BLaER1 (cell line): ENCODE measurements at regions not wholly inside any gene's neighbourhood (a gene's known extent, or its start where the extent isn't known, plus 50 kb on each side); places are given as distances from the start of the nearest gene placed in this dataset.
A peak's percentile ranks its signal among the peaks of the same experiment; 100 is the strongest.
"Not testable (repeated sequence)": the region's sequence is repeated elsewhere in the genome, so short reads cannot be mapped to it uniquely, and the experiment has no call there.

Experiments
- H3K27ac ChIP-seq: shearing (Covaris generic); formaldehyde crosslinking; 2 replicates; pipeline ENCODE4 v1.8.1; 2022
- H3K27me3 ChIP-seq: shearing (Covaris generic); formaldehyde crosslinking; 2 replicates; pipeline ENCODE4 v1.8.1; 2022
- H3K36me3 ChIP-seq: shearing (Covaris generic); formaldehyde crosslinking; 2 replicates; pipeline ENCODE4 v1.8.1; 2022
- H3K4me1 ChIP-seq: shearing (Covaris generic); formaldehyde crosslinking; 2 replicates; pipeline ENCODE4 v1.8.1; 2022
- H3K4me2 ChIP-seq: shearing (Covaris generic); formaldehyde crosslinking; 2 replicates; pipeline ENCODE4 v1.8.1; 2022
- H3K4me3 ChIP-seq: shearing (Covaris generic); formaldehyde crosslinking; 2 replicates; pipeline ENCODE4 v1.8.1; 2022
- H3K9ac ChIP-seq: shearing (Covaris generic); formaldehyde crosslinking; 2 replicates; pipeline ENCODE4 v1.8.1; 2022
- H3K9me3 ChIP-seq: shearing (Covaris generic); formaldehyde crosslinking; 2 replicates; pipeline ENCODE4 v1.8.1; 2022
- H4K20me1 ChIP-seq: shearing (Covaris generic); formaldehyde crosslinking; 2 replicates; pipeline ENCODE4 v1.8.1; 2022
- Cebpa-rat ChIP-seq: shearing (Covaris generic); IDR thresholded peaks from 2 replicates; pipeline ENCODE4 v1.8.1; 2022

DNA sequence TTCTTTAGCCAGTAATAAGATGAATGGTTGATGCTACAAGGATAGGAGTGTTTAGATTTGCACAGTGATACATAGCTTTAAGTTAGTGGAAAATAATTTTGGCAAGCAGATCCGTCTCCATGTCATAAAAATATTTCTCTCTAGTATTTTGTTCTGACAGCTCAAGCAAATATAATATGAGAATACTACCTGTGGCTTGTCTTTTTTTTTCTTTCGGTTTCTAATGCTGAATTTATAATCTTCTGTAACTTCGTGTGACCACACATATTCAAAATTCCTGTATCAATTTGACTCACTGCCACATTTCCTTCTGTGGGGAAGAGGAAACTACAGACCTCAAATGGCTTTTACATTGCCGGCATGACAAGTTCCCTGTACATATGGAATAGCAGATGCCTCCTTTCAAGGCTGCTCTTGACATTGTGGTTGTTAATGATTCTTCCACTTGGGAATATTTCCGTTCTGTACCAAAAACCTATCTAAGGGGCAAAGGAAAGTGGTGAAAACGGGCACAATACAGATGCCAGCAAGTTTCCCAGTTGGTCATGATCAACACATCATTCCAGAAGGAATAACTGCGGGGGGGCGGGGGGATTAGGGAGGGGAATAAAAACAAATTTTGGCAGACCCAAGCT is 103.6 kb upstream of the CCDC91 start:
- no peaks in the 10 kb centered on the region for H4K20me1 ChIP-seq
- no peak overlapping the region for H3K27ac ChIP-seq
- H3K9me3 ChIP-seq, result no peaks in the 10 kb centered on the region
- H3K4me2 ChIP-seq, result no peak overlapping the region
- no peaks in the 10 kb centered on the region for H3K36me3 ChIP-seq
- H3K27me3 ChIP-seq, result no peaks in the 10 kb centered on the region
- H3K4me1 ChIP-seq, result peaks cover 29% of the 10 kb centered on the region
- no peak overlapping the region for H3K4me3 ChIP-seq
- H3K9ac ChIP-seq, result no peak overlapping the region
- TF ChIP-seq Cebpa-rat, result no peak

DNA sequence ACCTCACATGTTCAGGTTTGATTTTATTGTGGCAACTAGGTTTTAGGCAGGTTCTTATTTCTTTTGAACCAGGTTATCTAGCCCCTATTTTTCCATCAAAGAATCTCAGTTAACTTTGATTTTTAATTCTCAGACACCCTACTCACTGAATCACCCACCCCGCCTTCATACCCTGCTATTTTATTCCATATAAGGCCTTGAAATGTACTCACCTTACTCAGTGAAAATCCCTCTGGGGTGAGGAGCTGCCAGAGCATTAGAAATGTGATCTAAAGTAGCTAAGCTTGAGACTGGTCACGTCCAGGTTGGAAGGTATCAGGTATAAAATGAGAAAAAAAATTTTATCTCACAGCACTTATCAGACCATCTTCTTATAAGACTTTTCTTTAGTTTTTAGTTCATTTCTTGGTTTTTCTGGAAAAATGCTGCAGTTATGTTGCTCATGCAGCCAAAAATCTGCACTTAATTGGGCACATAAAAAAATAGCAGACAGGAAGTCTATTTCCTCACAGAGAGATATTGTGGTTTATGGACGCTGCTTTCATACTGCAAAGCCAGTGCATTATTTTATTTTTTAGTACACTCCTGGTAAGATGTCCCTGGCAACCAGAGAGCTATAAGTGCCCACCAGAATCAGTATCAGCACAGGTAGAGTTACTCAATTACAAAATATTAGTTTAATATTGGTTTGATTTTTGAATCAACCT is 101.5 kb upstream of the CCDC91 start:
- Histone ChIP-seq H3K4me1 (peaks cover 29% of the 10 kb centered on the region), H3K27ac (no peak overlapping the region), H3K27me3 (no peaks in the 10 kb centered on the region), H3K4me3 (no peak overlapping the region; the same call in 1 of the 2 replicates), H3K36me3 (no peaks in the 10 kb centered on the region), H4K20me1 (no peaks in the 10 kb centered on the region), H3K9ac (no peak overlapping the region; the same call in 1 of the 2 replicates), H3K9me3 (no peaks in the 10 kb centered on the region), H3K4me2 (peak overlapping the region; percentile 67)
- no peak for TF ChIP-seq Cebpa-rat

DNA sequence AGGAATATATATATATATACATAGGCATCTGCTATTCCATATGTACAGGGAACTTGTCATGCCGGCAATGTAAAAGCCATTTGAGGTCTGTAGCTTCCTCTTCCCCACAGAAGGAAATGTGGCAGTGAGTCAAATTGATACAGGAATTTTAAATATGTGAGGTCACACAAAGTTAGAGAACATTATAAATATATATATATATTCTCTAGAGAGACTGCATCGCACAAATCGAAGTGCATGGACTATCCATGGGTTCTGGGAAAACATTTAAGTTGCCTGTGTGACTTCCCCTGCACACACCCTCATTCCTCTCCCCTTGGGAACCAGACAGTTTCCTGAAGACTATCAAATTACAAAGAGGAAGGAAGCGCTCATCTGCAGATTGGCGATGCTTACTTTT is 100.9 kb upstream of the CCDC91 start:
- no peaks in the 10 kb centered on the region for H4K20me1 ChIP-seq
- no peak overlapping the region for H3K9ac ChIP-seq
- H3K4me3 ChIP-seq, result no peak overlapping the region
- peaks cover 29% of the 10 kb centered on the region for H3K4me1 ChIP-seq
- H3K27me3 ChIP-seq, result no peaks in the 10 kb centered on the region
- TF ChIP-seq Cebpa-rat, result no peak
- no peaks in the 10 kb centered on the region for H3K9me3 ChIP-seq
- H3K36me3 ChIP-seq, result no peaks in the 10 kb centered on the region
- 0 out of 2 replicates have a peak overlapping the region, but pooled peaks have one; percentile 1 for H3K27ac ChIP-seq
- H3K4me2 ChIP-seq, result peak overlapping the region; percentile 67

DNA sequence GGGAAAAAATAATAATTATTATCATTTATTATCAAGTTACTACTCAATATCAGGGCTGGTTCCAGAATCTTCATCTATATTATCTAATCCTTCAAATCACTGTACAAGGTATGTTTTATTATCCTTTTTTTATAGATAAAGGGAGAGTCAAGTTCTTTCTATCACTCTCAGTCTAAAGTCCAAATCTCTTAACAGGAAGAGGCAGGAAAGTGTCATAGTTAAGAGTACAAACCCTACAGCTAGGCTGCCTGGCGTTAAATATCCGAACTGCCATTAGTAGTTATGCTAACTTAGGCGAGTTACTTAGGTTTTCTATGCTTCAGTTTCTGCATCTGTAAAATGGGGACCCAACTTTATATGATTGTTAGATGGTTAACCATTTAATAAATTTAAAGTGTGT is 99.4 kb upstream of the CCDC91 start:
- Histone ChIP-seq H3K4me2 (no peak overlapping the region), H3K9ac (no peak overlapping the region), H3K9me3 (no peaks in the 10 kb centered on the region), H3K27me3 (no peaks in the 10 kb centered on the region), H3K4me1 (peaks cover 29% of the 10 kb centered on the region), H3K4me3 (no peak overlapping the region), H3K27ac (no peak overlapping the region), H3K36me3 (no peaks in the 10 kb centered on the region), H4K20me1 (no peaks in the 10 kb centered on the region)
- TF ChIP-seq Cebpa-rat, result no peak

DNA sequence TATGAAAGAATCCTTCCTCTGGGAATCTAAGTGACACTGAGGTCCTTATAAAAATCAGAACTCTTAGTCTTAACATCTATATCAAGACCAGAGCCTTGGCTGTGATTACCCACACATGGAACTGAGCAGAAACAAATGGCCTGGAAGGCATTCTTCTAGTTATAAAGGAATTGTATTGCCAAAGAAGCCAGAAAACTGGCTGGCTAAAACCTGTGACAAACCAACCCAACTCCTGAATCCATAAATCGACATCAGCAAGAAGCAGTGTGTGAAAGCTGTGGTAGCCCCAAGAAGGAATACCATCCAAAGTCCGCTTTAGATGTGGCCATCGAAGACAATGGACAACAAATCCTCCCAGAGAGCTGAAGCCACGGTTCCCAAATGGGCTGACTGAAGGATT is 97.9 kb upstream of the CCDC91 start:
- Histone ChIP-seq H3K9me3 (no peaks in the 10 kb centered on the region), H4K20me1 (no peaks in the 10 kb centered on the region), H3K27me3 (no peaks in the 10 kb centered on the region), H3K27ac (no peak overlapping the region), H3K4me2 (no peak overlapping the region), H3K4me3 (no peak overlapping the region), H3K4me1 (peaks cover 29% of the 10 kb centered on the region), H3K9ac (no peak overlapping the region), H3K36me3 (no peaks in the 10 kb centered on the region)
- TF ChIP-seq Cebpa-rat, result no peak

DNA sequence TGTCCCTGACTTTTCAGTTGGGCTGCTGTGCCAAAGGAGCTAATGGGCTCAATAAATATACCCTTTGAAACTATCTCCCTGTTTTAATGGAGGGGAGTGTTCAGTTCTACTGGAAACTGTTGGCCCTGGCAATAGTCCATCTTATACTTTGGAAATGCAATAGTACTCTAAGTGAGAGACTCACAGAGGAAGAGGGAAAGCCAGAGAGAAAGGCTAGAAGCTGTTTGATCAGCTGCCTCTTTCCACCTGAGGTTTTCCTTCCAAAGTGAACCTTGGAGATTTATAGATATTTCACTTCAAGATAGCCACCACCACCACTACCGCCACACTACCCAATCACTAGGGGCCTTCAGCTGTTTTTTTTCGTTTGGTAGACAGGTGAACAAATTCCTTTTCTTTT is 93.6 kb upstream of the CCDC91 start:
- Histone ChIP-seq H3K4me3 (no peak overlapping the region), H3K9ac (no peak overlapping the region), H3K4me1 (no peaks in the 10 kb centered on the region), H3K27me3 (no peaks in the 10 kb centered on the region), H3K9me3 (no peaks in the 10 kb centered on the region), H3K4me2 (no peak overlapping the region), H4K20me1 (no peaks in the 10 kb centered on the region), H3K36me3 (no peaks in the 10 kb centered on the region), H3K27ac (no peak overlapping the region)
- no peak for TF ChIP-seq Cebpa-rat

DNA sequence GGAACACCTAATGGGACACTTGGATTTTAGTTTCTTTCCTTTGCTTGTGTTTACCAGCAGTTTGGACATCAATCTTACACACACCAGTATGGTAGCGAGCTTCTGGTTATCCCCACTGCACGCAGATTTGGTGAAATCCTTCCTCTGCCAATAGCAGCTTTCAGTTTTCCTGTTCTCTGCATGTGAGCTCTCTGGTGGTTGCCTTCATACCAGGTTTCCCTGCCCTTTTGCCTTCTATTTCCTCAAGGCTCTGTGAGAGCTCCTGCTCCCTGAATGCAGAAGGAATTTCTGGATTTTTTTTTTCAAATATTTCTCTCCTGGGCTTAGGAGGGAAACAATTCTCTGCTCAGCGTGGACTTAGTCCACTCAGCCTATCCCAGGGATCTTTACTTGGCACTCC is 93.0 kb upstream of the CCDC91 start:
- Histone ChIP-seq H3K4me1 (no peaks in the 10 kb centered on the region), H3K9ac (no peak overlapping the region), H3K4me2 (no peak overlapping the region), H3K27ac (no peak overlapping the region), H3K4me3 (no peak overlapping the region), H4K20me1 (no peaks in the 10 kb centered on the region), H3K9me3 (no peaks in the 10 kb centered on the region), H3K36me3 (no peaks in the 10 kb centered on the region), H3K27me3 (no peaks in the 10 kb centered on the region)
- TF ChIP-seq Cebpa-rat, result no peak

DNA sequence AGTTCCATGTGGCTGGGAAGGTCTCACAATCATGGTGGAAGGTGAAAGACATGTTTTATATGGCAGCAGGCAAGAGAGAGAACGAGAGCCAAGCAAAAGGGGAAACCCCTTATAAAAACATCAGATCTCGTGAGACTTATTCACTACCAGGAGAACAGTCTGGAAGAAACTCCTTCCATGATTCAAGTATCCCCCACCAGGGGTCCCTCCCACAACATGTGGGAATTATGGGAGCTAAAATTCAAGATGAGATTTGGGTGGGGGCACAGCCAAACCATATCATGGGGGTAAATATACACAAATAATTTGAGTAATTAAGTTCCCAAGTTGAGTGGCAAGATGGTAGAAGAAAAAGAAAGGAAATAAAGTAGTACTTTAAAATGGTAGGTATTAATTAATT is 91.0 kb upstream of the CCDC91 start:
- H3K36me3 ChIP-seq, H3K9me3 ChIP-seq, H3K4me2 ChIP-seq, H3K4me1 ChIP-seq, H3K4me3 ChIP-seq, H3K27ac ChIP-seq, H3K9ac ChIP-seq, H3K27me3 ChIP-seq, H4K20me1 ChIP-seq: not testable (repeated sequence)

DNA sequence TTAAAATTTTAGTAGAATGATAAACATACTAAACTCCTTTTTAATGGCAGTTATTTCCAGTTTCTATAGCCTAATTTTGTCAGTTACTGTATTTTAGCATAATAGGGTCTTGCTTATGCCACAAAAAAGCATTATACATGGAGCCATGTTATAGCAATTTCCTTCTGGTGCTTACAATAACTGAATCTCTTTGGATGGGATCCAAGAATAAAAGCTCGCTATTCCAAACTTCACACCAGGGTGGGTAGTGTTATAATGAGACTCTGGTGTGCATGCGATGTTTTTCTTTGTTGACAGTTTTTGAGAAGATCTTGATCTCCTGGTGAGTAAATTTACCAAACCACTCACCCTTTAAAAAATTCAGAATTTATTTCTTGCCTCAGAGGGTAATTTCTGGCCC is 90.4 kb upstream of the CCDC91 start:
- Histone ChIP-seq H3K4me2 (no peak overlapping the region), H3K9me3 (no peaks in the 10 kb centered on the region), H3K36me3 (no peaks in the 10 kb centered on the region), H3K4me3 (no peak overlapping the region), H4K20me1 (no peaks in the 10 kb centered on the region), H3K4me1 (no peaks in the 10 kb centered on the region), H3K27ac (no peak overlapping the region), H3K27me3 (no peaks in the 10 kb centered on the region), H3K9ac (no peak overlapping the region)
- TF ChIP-seq Cebpa-rat, result no peak

DNA sequence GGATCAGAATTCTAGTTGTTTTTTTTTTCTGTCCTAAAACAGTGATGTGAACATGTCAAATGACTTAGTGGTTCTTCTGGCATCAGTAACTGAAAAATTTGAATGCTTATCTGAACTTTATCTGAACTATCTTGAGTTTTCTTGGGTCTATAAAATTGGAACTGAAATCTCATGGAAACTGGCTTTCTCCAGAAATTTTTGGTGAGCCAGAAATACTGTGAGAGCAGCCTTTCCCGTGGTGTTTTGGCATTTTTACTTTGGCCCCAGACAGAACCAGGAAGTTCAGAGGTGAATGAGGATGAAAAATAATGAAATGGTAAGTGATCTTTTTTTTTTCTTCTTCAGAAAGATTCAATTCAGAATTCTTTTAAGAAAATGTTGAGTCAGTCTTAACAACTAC is 89.5 kb upstream of the CCDC91 start:
- no peak overlapping the region for H3K4me3 ChIP-seq
- H3K9me3 ChIP-seq, result no peaks in the 10 kb centered on the region
- H4K20me1 ChIP-seq, result no peaks in the 10 kb centered on the region
- H3K27ac ChIP-seq, result no peak overlapping the region
- no peak overlapping the region for H3K4me2 ChIP-seq
- no peaks in the 10 kb centered on the region for H3K27me3 ChIP-seq
- H3K9ac ChIP-seq, result no peak overlapping the region
- no peaks in the 10 kb centered on the region for H3K36me3 ChIP-seq
- TF ChIP-seq Cebpa-rat, result no peak
- H3K4me1 ChIP-seq, result no peaks in the 10 kb centered on the region

DNA sequence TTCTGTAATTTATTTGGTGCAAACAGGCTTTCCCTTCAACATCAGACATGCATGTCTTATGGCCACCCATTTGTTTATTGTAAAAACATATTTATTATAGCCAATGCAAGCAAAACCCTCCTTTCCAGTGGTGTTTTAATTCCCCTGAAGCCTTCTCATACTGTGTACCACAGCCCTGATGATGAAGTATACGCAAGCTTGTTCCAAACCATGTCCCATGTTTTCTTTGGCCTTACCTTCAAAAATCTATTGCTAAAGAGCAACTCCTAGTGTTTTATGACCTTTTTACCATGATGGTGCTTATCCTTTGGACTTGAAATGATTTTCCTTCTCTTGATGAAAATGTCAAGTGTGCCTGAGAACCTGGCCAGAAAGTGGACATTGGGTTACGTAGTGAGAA is 85.9 kb upstream of the CCDC91 start:
- no peaks in the 10 kb centered on the region for H3K36me3 ChIP-seq
- H3K27ac ChIP-seq, result no peak overlapping the region
- H4K20me1 ChIP-seq, result no peaks in the 10 kb centered on the region
- H3K4me1 ChIP-seq, result peaks cover 20% of the 10 kb centered on the region
- TF ChIP-seq Cebpa-rat, result no peak
- no peak overlapping the region for H3K4me3 ChIP-seq
- H3K9ac ChIP-seq, result no peak overlapping the region
- no peak overlapping the region for H3K4me2 ChIP-seq
- no peaks in the 10 kb centered on the region for H3K27me3 ChIP-seq
- H3K9me3 ChIP-seq, result no peaks in the 10 kb centered on the region
